Uterus (tissue), 3 donors: ENCODE measurements at regions not wholly inside any gene's neighbourhood (a gene's known extent, or its start where the extent isn't known, plus 50 kb on each side); places are given as distances from the start of the nearest gene placed in this dataset.

Experiments
- DNase-seq, 2 donors: peaks; one replicate each; pipeline ENCODE4 v3.0.0-alpha.2; 2019 to 2020
- H3K27ac ChIP-seq, 2 donors: fragments of 200-600 bp; sonication (generic); 1 replicate in 1 of 2; 2 replicates in 1 of 2; pipeline ENCODE4 v1.5.1; 2016 to 2018
- H3K27me3 ChIP-seq, 2 donors: fragments of 200-600 bp; sonication (generic); one replicate each; pipeline ENCODE4 v1.5.1; 2018 to 2019; ENCODE audit warnings: control low read depth in 1 of 2
- H3K36me3 ChIP-seq, 2 donors: fragments of 200-600 bp; sonication (generic); one replicate each; pipeline ENCODE4 v1.5.1; 2019; ENCODE audit warnings: control low read depth in 1 of 2
- H3K4me1 ChIP-seq, 2 donors: fragments of 200-600 bp; sonication (generic); one replicate each; pipeline ENCODE4 v1.5.1; 2018 to 2019; ENCODE audit warnings: control low read depth in 1 of 2
- H3K4me3 ChIP-seq, 2 donors: fragments of 200-600 bp; sonication (generic); 1 replicate in 1 of 2; 2 replicates in 1 of 2; pipeline ENCODE4 v1.5.1; 2018 to 2019; ENCODE audit warnings: mild to moderate bottlenecking in 1 of 2
- H3K9me3 ChIP-seq, 2 donors: fragments of 200-600 bp; sonication (generic); one replicate each; pipeline ENCODE4 v1.5.1; 2019; ENCODE audit warnings: control low read depth in 1 of 2
- POLR2A ChIP-seq, 2 donors: fragments of 450-650 bp; IDR thresholded peaks; one replicate each; pipeline ENCODE4 v1.6.1; 2016; ENCODE audit warnings: antibody characterized with exemption in 2 of 2, mild to moderate bottlenecking in 1 of 2, moderate library complexity in 1 of 2
- intact Hi-C: fragments of 100-400 bp; cut with DNase I; formaldehyde crosslinking; loops from one replicate; pipeline ENCODE4 v1.15.1; 2023; ENCODE audit warnings: low total_unique reads
- TF ChIP-seq, protein P1 (sequence below), 4 experiments: fragments of 200-600 bp in 2 of 4; fragments of 450-650 bp in 2 of 4; sonication (generic) in 2 of 4; IDR thresholded peaks; one replicate each; pipeline ENCODE4 v1.5.1; 2016 to 2019; ENCODE audit warnings: antibody characterized with exemption in 4 of 4, mild to moderate bottlenecking in 2 of 4, moderate library complexity in 1 of 4
- donor health status: DM: yes; HTN: yes; CAD: no.

DNA sequence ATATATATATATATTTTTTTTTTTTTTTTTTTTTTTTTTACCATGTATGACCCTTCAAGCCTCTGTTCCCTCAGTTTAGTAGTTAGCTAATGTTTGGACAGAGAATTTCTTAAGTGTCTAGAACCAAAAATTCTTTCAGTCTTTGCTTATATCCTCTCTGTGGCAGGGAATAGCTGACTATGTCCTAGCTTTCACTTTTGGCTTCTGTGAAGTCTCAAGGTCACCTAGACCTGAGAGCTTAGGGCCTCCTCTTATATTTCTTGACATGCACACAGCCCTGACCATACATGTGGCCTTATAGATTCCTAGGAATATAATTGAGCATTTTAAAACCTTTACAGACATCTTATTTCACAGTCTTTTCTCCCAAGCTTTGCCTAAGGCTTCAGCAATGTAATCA, 930.8 kb upstream of the CDH9 start:
- H3K9me3 ChIP-seq: no peaks in the 10 kb centered on the region
- intact Hi-C loops: no loop called here
- DNase-seq: no peak
- H3K4me1 ChIP-seq: no peaks in the 10 kb centered on the region
- H3K27ac ChIP-seq: no peak overlapping the region
- no peaks in the 10 kb centered on the region for H3K36me3 ChIP-seq
- TF ChIP-seq POLR2A (IDR thresholded peaks at IDR 0.05): no peak
- TF ChIP-seq, protein P1, sequence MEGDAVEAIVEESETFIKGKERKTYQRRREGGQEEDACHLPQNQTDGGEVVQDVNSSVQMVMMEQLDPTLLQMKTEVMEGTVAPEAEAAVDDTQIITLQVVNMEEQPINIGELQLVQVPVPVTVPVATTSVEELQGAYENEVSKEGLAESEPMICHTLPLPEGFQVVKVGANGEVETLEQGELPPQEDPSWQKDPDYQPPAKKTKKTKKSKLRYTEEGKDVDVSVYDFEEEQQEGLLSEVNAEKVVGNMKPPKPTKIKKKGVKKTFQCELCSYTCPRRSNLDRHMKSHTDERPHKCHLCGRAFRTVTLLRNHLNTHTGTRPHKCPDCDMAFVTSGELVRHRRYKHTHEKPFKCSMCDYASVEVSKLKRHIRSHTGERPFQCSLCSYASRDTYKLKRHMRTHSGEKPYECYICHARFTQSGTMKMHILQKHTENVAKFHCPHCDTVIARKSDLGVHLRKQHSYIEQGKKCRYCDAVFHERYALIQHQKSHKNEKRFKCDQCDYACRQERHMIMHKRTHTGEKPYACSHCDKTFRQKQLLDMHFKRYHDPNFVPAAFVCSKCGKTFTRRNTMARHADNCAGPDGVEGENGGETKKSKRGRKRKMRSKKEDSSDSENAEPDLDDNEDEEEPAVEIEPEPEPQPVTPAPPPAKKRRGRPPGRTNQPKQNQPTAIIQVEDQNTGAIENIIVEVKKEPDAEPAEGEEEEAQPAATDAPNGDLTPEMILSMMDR (IDR thresholded peaks at IDR 0.05): no peak
- H3K27me3 ChIP-seq: no peaks in the 10 kb centered on the region
- no peak overlapping the region for H3K4me3 ChIP-seq

DNA sequence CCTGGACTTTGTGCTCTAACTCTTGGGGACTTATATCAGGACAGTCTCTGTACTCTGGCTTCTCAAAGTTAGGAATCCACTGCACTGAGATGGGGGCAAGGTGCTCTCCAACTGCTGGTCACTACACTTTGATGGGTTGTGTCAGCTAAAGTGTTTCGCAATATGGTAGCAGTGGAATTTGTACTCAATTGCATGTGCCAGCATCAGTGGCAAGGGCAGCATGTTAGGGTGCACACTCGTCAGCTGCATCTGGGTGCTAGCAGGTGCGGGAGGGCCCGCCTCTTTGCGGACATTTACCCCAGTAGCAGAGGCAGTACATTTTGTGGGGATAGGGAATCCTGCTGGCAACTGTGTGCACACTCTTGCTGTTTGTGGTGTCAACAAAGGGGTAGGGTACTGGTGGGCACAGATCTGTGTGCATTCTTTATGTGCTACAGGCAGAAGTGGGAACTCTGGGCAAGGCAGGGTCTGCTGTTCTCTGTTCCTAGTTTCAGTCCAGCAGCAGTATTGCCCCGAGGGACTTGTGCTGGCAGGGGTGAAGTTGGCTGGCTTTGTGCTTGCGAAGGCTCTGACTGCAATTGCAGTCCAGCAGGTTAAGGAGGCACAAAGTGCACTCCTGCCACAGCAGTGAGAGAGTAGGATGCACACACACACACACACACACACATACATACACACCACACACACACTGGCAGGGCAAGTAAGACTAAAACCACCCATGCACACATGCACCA, 924.8 kb upstream of the CDH9 start:
- Histone ChIP-seq H3K27ac (no peak overlapping the region), H3K4me3 (no peak overlapping the region), H3K27me3 (no peaks in the 10 kb centered on the region), H3K9me3 (no peaks in the 10 kb centered on the region), H3K4me1 (no peaks in the 10 kb centered on the region), H3K36me3 (no peaks in the 10 kb centered on the region)
- intact Hi-C loops: no loop called here
- TF ChIP-seq, protein P1 (IDR thresholded peaks at IDR 0.05): no peak
- TF ChIP-seq POLR2A (IDR thresholded peaks at IDR 0.05): no peak
- no peak for DNase-seq

DNA sequence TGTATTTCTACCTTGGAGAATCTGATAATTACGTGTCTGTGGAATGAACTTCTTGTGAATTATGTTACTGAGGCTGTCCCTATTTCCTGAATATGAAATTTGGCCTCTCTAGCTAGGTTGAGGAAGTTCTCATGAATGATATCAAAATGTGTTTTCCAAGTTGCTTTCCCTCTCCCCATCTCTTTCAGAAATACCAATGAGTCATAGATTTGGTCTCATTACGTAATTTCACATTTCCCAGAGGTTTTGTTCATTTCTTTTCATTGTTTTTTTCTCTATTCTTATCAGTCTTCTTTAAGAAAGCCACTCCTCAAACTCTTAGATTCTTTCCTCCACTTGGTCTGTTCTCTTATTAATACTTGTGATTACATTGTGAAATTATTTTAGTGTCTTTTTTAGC, 923.8 kb upstream of the CDH9 start:
- no peaks in the 10 kb centered on the region for H3K9me3 ChIP-seq
- H3K4me1 ChIP-seq: no peaks in the 10 kb centered on the region
- TF ChIP-seq, protein P1 (IDR thresholded peaks at IDR 0.05): no peak
- TF ChIP-seq POLR2A (IDR thresholded peaks at IDR 0.05): no peak
- H3K36me3 ChIP-seq: no peaks in the 10 kb centered on the region
- H3K27me3 ChIP-seq: no peaks in the 10 kb centered on the region
- intact Hi-C loops: no loop called here
- no peak overlapping the region for H3K4me3 ChIP-seq
- H3K27ac ChIP-seq: no peak overlapping the region
- no peak for DNase-seq

DNA sequence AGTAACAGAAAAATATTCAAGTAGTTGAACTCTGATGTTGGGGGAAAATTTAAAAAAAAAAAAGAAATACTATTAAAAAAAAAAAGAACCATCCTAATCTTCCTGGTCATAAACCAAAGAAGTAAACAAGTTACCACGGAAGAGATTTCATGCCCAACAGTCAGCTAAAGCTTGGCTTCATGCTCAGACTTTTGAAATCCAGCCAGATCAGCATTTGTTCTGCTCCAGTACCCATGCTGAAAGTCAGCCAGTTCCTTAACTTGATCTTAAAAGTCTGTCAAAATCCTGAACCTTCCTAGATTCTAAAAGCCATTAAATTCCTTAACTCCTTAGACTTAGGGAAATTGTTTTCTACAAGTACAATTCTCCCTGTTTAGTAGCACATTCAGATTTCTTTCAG, 908.7 kb upstream of the CDH9 start:
- Histone ChIP-seq H3K4me3 (no peak overlapping the region), H3K27ac (no peak overlapping the region), H3K4me1 (no peaks in the 10 kb centered on the region), H3K9me3 (no peaks in the 10 kb centered on the region), H3K27me3 (no peaks in the 10 kb centered on the region), H3K36me3 (no peaks in the 10 kb centered on the region)
- TF ChIP-seq, protein P1 (IDR thresholded peaks at IDR 0.05): no peak
- no peak for TF ChIP-seq POLR2A (IDR thresholded peaks at IDR 0.05)
- intact Hi-C loops: no loop called here
- DNase-seq: no peak

DNA sequence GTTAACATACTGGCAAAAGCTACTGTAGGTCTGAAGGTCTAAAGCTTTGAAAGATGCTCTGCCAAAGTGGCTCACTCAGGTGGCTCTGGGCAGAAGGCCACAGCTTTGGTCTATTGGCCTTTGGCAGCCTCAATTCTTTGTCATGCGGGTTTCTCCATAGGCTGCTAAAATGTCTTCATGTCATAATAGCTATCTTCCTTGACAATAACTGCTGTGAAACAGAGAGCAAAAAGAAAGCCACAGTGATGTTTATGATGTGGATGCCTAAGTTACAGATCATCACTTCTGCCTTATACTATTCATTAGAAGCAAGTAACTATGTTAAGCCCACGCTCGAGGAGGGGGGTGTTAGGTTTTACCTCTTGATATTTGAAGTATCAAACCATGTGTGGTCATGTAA, 906.1 kb upstream of the CDH9 start:
- Histone ChIP-seq H3K36me3 (no peaks in the 10 kb centered on the region), H3K4me3 (no peak overlapping the region), H3K27me3 (no peaks in the 10 kb centered on the region), H3K27ac (no peak overlapping the region), H3K9me3 (no peaks in the 10 kb centered on the region), H3K4me1 (no peaks in the 10 kb centered on the region)
- TF ChIP-seq POLR2A (IDR thresholded peaks at IDR 0.05): no peak
- TF ChIP-seq, protein P1 (IDR thresholded peaks at IDR 0.05): no peak
- intact Hi-C loops: no loop called here
- DNase-seq: no peak
